22Rv1 (cell line): ENCODE measurements at regions not wholly inside any gene's neighbourhood (a gene's known extent, or its start where the extent isn't known, plus 50 kb on each side); places are given as distances from the start of the nearest gene placed in this dataset.
"Not testable (repeated sequence)": the region's sequence is repeated elsewhere in the genome, so short reads cannot be mapped to it uniquely, and the experiment has no call there.

Experiments used
- H3K27ac ChIP-seq: fragments of 450-650 bp; 2 replicates; pipeline ENCODE4 v1.5.1; 2017
- CTCF ChIP-seq: fragments of 450-650 bp; IDR thresholded peaks from 2 replicates; pipeline ENCODE4 v1.5.1; 2017; ENCODE audit warnings: mild to moderate bottlenecking
- ZFX ChIP-seq: fragments of 450-650 bp; IDR thresholded peaks from 2 replicates; pipeline ENCODE4 v1.6.1; 2017; ENCODE audit warnings: antibody characterized with exemption, borderline replicate concordance

- no peak overlapping the region for H3K27ac ChIP-seq
- TF ChIP-seq CTCF: no peak
- TF ChIP-seq ZFX: no peak
These were observed 87.6 kb downstream of the GPR65 start for GRCh38 chr14:88092529-88092928.

GRCh38 chr14:88095791-88096190 lies 90.9 kb downstream of the GPR65 start:
- TF ChIP-seq CTCF (no peak), ZFX (no peak)
- no peak overlapping the region for H3K27ac ChIP-seq

- TF ChIP-seq ZFX (no peak), CTCF (no peak)
- no peak overlapping the region for H3K27ac ChIP-seq
These were observed 93.2 kb downstream of the GPR65 start for GRCh38 chr14:88098163-88098562.

- H3K27ac ChIP-seq: no peak overlapping the region
- TF ChIP-seq CTCF (no peak), ZFX (no peak)
These were observed 99.8 kb downstream of the GPR65 start for GRCh38 chr14:88104710-88105109.

- H3K27ac ChIP-seq: no peak overlapping the region
- TF ChIP-seq ZFX (no peak), CTCF (no peak)
These were observed 101.4 kb downstream of the GPR65 start for GRCh38 chr14:88106377-88106776.

- H3K27ac ChIP-seq: not testable (repeated sequence)
These were observed 122.7 kb downstream of the GPR65 start for GRCh38 chr14:88127669-88128068.

GRCh38 chr14:88128816-88129215 lies 123.9 kb downstream of the GPR65 start:
- TF ChIP-seq CTCF (no peak), ZFX (no peak)
- H3K27ac ChIP-seq: no peak overlapping the region

GRCh38 chr14:88129306-88130056 lies 124.5 kb downstream of the GPR65 start:
- TF ChIP-seq CTCF (0 out of 2 replicates have a peak, but pooled peaks have one; percentile 9), ZFX (no peak)
- no peak overlapping the region for H3K27ac ChIP-seq
